SU-DHL-6 (cell line): ENCODE measurements at regions not wholly inside any gene's neighbourhood (a gene's known extent, or its start where the extent isn't known, plus 50 kb on each side); places are given as distances from the start of the nearest gene placed in this dataset.
"Not testable (repeated sequence)": the region's sequence is repeated elsewhere in the genome, so short reads cannot be mapped to it uniquely, and the experiment has no call there.

ENCODE experiments used
- H2AFZ ChIP-seq: fragments of 200-600 bp; sonication (generic); 2 replicates; pipeline ENCODE4 v1.6.1; 2014; ENCODE audit warnings: low read depth, mild to moderate bottlenecking, moderate library complexity, mixed read lengths, antibody characterized with exemption, low read length; ENCODE audit not compliant: severe bottlenecking
- H3F3A ChIP-seq: fragments of 200-600 bp; shearing (Covaris generic); 2 replicates; pipeline ENCODE4 v1.6.0; 2016; ENCODE audit warnings: antibody characterized with exemption, mild to moderate bottlenecking; ENCODE audit not compliant: insufficient read depth
- H3K27ac ChIP-seq: fragments of 200-600 bp; sonication (generic); 2 replicates; pipeline ENCODE4 v1.5.1; 2016; ENCODE audit warnings: low read depth, mild to moderate bottlenecking, low read length, moderate library complexity, mixed read lengths
- H3K27me3 ChIP-seq: fragments of 200-600 bp; sonication (generic), shearing (Covaris generic); 2 replicates; pipeline ENCODE4 v1.6.0; 2014; ENCODE audit warnings: mild to moderate bottlenecking, low read length
- H3K36me3 ChIP-seq: fragments of 200-600 bp; sonication (generic); 2 replicates; pipeline ENCODE4 v1.6.1; 2014; ENCODE audit warnings: mild to moderate bottlenecking, low read length, mixed read lengths
- H3K4me2 ChIP-seq: fragments of 300-600, 200-600 bp; shearing (Covaris generic), sonication (generic); 2 replicates; pipeline ENCODE4 v1.6.0; 2014; ENCODE audit warnings: low read length, low read depth, mild to moderate bottlenecking; ENCODE audit not compliant: poor library complexity, severe bottlenecking
- H3K4me3 ChIP-seq: fragments of 200-600 bp; sonication (generic); 2 replicates; pipeline ENCODE4 v1.5.1; 2014; ENCODE audit warnings: antibody characterized with exemption, low read length, mild to moderate bottlenecking, mixed read lengths; ENCODE audit not compliant: insufficient read depth, poor library complexity, severe bottlenecking
- H3K79me2 ChIP-seq: fragments of 200-600 bp; sonication (generic); 2 replicates; pipeline ENCODE4 v1.6.1; 2014; ENCODE audit warnings: mild to moderate bottlenecking, low read length, moderate library complexity; ENCODE audit not compliant: insufficient read depth
- H3K9ac ChIP-seq: fragments of 200-600 bp; sonication (generic); 2 replicates; pipeline ENCODE4 v1.7.0; 2014; ENCODE audit warnings: mild to moderate bottlenecking, low read length
- H3K9me2 ChIP-seq: fragments of 200-600 bp; sonication (generic); replicated peaks from 2 replicates; pipeline ENCODE4 v1.6.1; 2014; ENCODE audit warnings: low read length; ENCODE audit not compliant: insufficient read depth
- H3K9me3 ChIP-seq: fragments of 200-600 bp; sonication (generic); 2 replicates; pipeline ENCODE4 v1.6.1; 2014; ENCODE audit warnings: low read length, mixed read lengths; ENCODE audit not compliant: insufficient read depth
- H4K20me1 ChIP-seq: fragments of 200-600 bp; sonication (generic); 2 replicates; pipeline ENCODE4 v1.6.1; 2014; ENCODE audit warnings: low read depth, mild to moderate bottlenecking, antibody characterized with exemption, low read length, moderate library complexity, mixed read lengths
- CTCF ChIP-seq: fragments of 200-600 bp; sonication (generic); IDR thresholded peaks from one replicate; pipeline ENCODE4 v1.5.1; 2017; ENCODE audit warnings: antibody characterized with exemption, mild to moderate bottlenecking, low read length, moderate library complexity; ENCODE audit not compliant: insufficient read depth, poor library complexity, severe bottlenecking
- EZH2phosphoT487 ChIP-seq: fragments of 200-600 bp; sonication (generic), shearing (Covaris generic); conservative IDR thresholded peaks from 2 replicates; pipeline ENCODE4 v1.6.1; 2018; ENCODE audit warnings: mild to moderate bottlenecking, antibody characterized with exemption, low read length, moderate library complexity, mixed read lengths

GRCh38 chr5:74516211-74516636 is 124.3 kb downstream of the ENC1 start:
- Histone ChIP-seq H3K79me2 (no peaks in the 10 kb centered on the region), H3K27me3 (no peaks in the 10 kb centered on the region), H3K9me2 (no peaks in the 10 kb centered on the region), H3F3A (no peaks in the 10 kb centered on the region), H2AFZ (no peak overlapping the region), H3K27ac (no peak overlapping the region), H3K4me2 (no peak overlapping the region), H3K36me3 (no peaks in the 10 kb centered on the region), H3K9ac (no peak overlapping the region), H3K9me3 (no peaks in the 10 kb centered on the region), H3K4me3 (no peak overlapping the region), H4K20me1 (no peaks in the 10 kb centered on the region)
- no peak for TF ChIP-seq CTCF
- no peak for TF ChIP-seq EZH2phosphoT487

GRCh38 chr5:74514888-74515551 is 125.5 kb downstream of the ENC1 start:
- H3K9me2 ChIP-seq: no peaks in the 10 kb centered on the region
- TF ChIP-seq EZH2phosphoT487: no peak
- TF ChIP-seq CTCF: no peak
- no peaks in the 10 kb centered on the region for H4K20me1 ChIP-seq
- H3K27me3 ChIP-seq: no peaks in the 10 kb centered on the region
- H3K27ac ChIP-seq: no peak overlapping the region
- no peaks in the 10 kb centered on the region for H3K36me3 ChIP-seq
- H3F3A ChIP-seq: no peaks in the 10 kb centered on the region
- H2AFZ ChIP-seq: no peak overlapping the region
- H3K9ac ChIP-seq: no peak overlapping the region
- H3K4me3 ChIP-seq: no peak overlapping the region
- no peaks in the 10 kb centered on the region for H3K9me3 ChIP-seq
- H3K79me2 ChIP-seq: no peaks in the 10 kb centered on the region
- no peak overlapping the region for H3K4me2 ChIP-seq

GRCh38 chr5:74511770-74512169 is 128.8 kb downstream of the ENC1 start:
- not testable (repeated sequence) for H3K27ac ChIP-seq, H3K27me3 ChIP-seq, H4K20me1 ChIP-seq, H3K79me2 ChIP-seq, H3K4me2 ChIP-seq, H3K4me3 ChIP-seq, H2AFZ ChIP-seq, H3F3A ChIP-seq, H3K9ac ChIP-seq, H3K9me2 ChIP-seq, H3K36me3 ChIP-seq, H3K9me3 ChIP-seq

- H3K79me2 ChIP-seq: no peaks in the 10 kb centered on the region
- no peaks in the 10 kb centered on the region for H3F3A ChIP-seq
- no peak overlapping the region for H3K9ac ChIP-seq
- H3K4me2 ChIP-seq: no peak overlapping the region
- H2AFZ ChIP-seq: no peak overlapping the region
- H3K4me3 ChIP-seq: no peak overlapping the region
- no peak overlapping the region for H3K27ac ChIP-seq
- H3K36me3 ChIP-seq: no peaks in the 10 kb centered on the region
- no peaks in the 10 kb centered on the region for H4K20me1 ChIP-seq
- no peak for TF ChIP-seq EZH2phosphoT487
- no peak for TF ChIP-seq CTCF
- no peaks in the 10 kb centered on the region for H3K9me2 ChIP-seq
- H3K27me3 ChIP-seq: no peaks in the 10 kb centered on the region
- no peaks in the 10 kb centered on the region for H3K9me3 ChIP-seq
Measured at GRCh38 chr5:74510476-74511075, 130.0 kb downstream of the ENC1 start.
